Activated CD8-positive, alpha-beta T cell treated with anti-CD3 and anti-CD28 coated beads, Interleukin-2, amount 10 ng/mL, durations not matched to agents 7 days and 5 days (primary cell): ENCODE measurements at regions not wholly inside any gene's neighbourhood (a gene's known extent, or its start where the extent isn't known, plus 50 kb on each side); places are given as distances from the start of the nearest gene placed in this dataset.

Experiments
- ATAC-seq: fragments of 150-1000 bp; cut with Tn5 transposase; one replicate; pipeline ENCODE4 v1.10.0; 2021; ENCODE audit warnings: moderate library complexity
- CTCF ChIA-PET: fragments of 350-600 bp; sonication (Branson Sonifier 250); formaldehyde crosslinking; loops from one replicate; lab custom pipeline; 2021; ENCODE audit warnings: antibody characterized with exemption; lab: Charles Lee
- POLR2A ChIA-PET: fragments of 350-600 bp; sonication (Branson Sonifier 250); formaldehyde crosslinking; loops from one replicate; lab custom pipeline; 2021; ENCODE audit warnings: antibody characterized with exemption; lab: Charles Lee
- DNase-seq: peaks from one replicate; pipeline ENCODE4 v3.0.0-alpha.2; 2020
- H3K27ac Mint-ChIP-seq: one replicate; pipeline ENCODE4 v1.8.0; 2021; ENCODE audit warnings: mild to moderate bottlenecking, mixed read lengths
- H3K27me3 Mint-ChIP-seq: one replicate; pipeline ENCODE4 v1.8.0; 2021; ENCODE audit warnings: low read depth, mixed read lengths
- H3K36me3 Mint-ChIP-seq: one replicate; pipeline ENCODE4 v1.8.0; 2021; ENCODE audit warnings: low read depth, mixed read lengths
- H3K4me1 Mint-ChIP-seq: one replicate; pipeline ENCODE4 v1.8.0; 2021; ENCODE audit warnings: low read depth, mixed read lengths
- H3K4me3 Mint-ChIP-seq: one replicate; pipeline ENCODE4 v1.8.0; 2021; ENCODE audit warnings: mild to moderate bottlenecking, mixed read lengths
- H3K9me3 Mint-ChIP-seq: one replicate; pipeline ENCODE4 v1.8.0; 2022; ENCODE audit warnings: mixed read lengths; ENCODE audit not compliant: insufficient read depth

DNA sequence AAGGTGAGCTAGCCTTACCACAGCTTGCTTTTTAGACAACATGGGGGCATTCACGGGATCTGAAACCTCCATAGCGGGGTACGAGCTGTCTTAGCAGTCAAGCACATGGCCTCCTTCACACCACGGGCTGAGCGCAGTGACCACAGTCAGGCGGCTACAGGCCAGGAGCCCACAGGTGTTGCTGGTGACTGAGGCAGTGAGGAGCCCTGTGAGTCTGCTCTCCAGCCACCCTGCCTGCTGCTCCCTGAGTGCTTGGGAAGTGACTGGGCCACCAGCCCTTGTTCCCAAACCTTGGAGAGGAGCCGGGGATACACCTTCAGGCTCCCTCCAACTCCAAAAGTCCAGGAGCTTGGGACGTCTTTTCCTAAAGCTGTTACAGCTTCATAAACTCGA is 418.1 kb upstream of the MYT1L start:
- Mint-ChIP-seq H3K36me3 (no peaks in the 10 kb centered on the region), H3K27me3 (no peaks in the 10 kb centered on the region), H3K4me1 (no peaks in the 10 kb centered on the region), H3K4me3 (no peak overlapping the region), H3K9me3 (peaks cover 10% of the 10 kb centered on the region), H3K27ac (no peak overlapping the region)
- no peak for DNase-seq
- ChIA-PET CTCF (no interaction called here), POLR2A (no interaction called here)
- ATAC-seq = no peak

DNA sequence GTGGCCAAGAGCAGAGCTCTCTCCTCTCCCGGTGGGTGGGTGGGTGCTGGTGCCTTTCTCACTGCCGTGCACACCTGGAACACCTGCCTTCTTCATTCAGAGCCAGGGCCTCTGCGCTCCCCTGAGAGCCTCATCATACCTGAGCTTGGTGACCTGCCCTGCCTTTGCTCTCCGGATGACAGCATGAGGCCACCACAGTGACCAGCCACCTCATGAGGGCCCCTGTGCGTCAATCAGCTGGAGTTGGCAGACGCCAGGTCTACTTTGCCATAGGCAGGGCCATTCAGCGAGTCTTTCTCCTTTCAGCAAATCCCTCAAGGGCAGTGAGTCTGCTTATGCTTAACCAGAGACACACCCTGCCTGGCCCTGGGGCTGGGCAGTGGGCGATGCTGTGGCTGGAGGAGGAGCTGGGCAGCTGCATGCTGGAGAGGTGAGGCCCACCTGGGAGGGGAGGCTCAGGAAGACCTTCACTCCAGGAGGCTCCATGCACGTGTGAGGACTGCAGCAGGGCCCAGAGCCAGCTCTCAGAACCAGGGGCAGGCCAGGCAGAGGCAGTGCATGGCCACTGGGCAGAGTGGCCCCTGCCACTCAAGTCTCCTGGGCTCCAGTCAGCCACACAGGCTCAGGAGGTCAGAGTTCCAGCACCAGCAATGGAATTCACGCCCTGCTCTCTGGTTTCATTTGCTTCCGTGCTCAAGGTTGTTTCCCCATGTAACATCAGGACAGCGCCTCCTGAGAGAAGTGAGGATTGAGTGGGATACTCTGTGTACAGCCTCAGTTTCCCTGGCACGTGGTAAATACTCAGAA is 417.5 kb upstream of the MYT1L start:
- no peaks in the 10 kb centered on the region for H3K36me3 Mint-ChIP-seq
- CTCF ChIA-PET = no interaction called here
- POLR2A ChIA-PET = no interaction called here
- no peaks in the 10 kb centered on the region for H3K27me3 Mint-ChIP-seq
- DNase-seq (no peak), ATAC-seq (no peak)
- peaks cover 10% of the 10 kb centered on the region for H3K9me3 Mint-ChIP-seq
- no peaks in the 10 kb centered on the region for H3K4me1 Mint-ChIP-seq
- H3K27ac Mint-ChIP-seq = no peak overlapping the region
- H3K4me3 Mint-ChIP-seq = no peak overlapping the region

DNA sequence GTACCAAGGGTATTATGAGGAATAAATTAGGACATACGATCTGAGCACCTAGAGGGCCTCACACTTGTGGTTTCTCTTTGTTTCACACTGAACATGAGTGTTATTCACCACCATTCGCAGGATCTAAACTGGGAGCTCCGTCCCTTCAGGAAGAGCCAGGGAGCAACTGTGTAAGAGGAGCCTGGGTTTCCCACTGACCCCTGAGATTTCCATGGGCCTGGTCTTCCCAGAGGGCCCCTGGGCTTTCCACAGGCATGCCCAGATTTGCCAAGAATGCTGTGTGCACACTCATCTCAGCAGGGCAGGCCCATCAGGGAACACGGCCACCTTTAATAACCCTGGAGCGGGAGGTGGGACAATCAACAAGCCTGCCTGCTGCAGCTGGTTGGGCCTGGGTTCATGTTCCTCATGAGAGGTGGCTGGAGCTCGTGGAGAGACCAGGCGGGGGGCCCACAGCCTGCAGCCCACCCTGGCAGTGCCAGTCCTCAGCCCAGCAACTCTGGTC is 416.8 kb upstream of the MYT1L start:
- H3K36me3 Mint-ChIP-seq = no peaks in the 10 kb centered on the region
- ATAC-seq (no peak), DNase-seq (no peak)
- no peaks in the 10 kb centered on the region for H3K27me3 Mint-ChIP-seq
- CTCF ChIA-PET = no interaction called here
- H3K9me3 Mint-ChIP-seq = peaks cover 10% of the 10 kb centered on the region
- no peak overlapping the region for H3K27ac Mint-ChIP-seq
- H3K4me1 Mint-ChIP-seq = no peaks in the 10 kb centered on the region
- no peak overlapping the region for H3K4me3 Mint-ChIP-seq
- POLR2A ChIA-PET = no interaction called here

DNA sequence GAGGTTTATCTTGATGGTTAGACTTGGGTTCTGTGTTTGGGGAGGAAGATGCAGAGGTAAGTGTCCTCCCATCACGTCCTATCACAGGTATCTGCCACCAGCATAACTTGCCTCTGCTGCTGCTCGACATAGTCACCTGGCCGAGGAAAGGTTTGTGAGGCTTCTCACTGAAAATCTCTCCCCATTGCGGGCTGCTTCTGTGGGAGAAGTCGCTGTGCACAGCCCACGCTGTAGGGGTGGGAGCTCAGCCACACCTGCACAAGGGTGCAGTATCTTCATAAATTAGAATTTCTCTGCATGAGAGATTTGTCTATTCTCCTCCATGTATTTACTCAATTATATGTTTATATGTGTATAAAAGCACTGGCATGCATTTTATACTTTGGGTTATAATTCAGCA is 415.7 kb upstream of the MYT1L start:
- H3K27ac Mint-ChIP-seq = no peak overlapping the region
- no peaks in the 10 kb centered on the region for H3K27me3 Mint-ChIP-seq
- ATAC-seq (no peak), DNase-seq (no peak)
- H3K9me3 Mint-ChIP-seq = peaks cover 9% of the 10 kb centered on the region
- H3K4me3 Mint-ChIP-seq = no peak overlapping the region
- no peaks in the 10 kb centered on the region for H3K4me1 Mint-ChIP-seq
- POLR2A ChIA-PET = no interaction called here
- CTCF ChIA-PET = no interaction called here
- no peaks in the 10 kb centered on the region for H3K36me3 Mint-ChIP-seq

DNA sequence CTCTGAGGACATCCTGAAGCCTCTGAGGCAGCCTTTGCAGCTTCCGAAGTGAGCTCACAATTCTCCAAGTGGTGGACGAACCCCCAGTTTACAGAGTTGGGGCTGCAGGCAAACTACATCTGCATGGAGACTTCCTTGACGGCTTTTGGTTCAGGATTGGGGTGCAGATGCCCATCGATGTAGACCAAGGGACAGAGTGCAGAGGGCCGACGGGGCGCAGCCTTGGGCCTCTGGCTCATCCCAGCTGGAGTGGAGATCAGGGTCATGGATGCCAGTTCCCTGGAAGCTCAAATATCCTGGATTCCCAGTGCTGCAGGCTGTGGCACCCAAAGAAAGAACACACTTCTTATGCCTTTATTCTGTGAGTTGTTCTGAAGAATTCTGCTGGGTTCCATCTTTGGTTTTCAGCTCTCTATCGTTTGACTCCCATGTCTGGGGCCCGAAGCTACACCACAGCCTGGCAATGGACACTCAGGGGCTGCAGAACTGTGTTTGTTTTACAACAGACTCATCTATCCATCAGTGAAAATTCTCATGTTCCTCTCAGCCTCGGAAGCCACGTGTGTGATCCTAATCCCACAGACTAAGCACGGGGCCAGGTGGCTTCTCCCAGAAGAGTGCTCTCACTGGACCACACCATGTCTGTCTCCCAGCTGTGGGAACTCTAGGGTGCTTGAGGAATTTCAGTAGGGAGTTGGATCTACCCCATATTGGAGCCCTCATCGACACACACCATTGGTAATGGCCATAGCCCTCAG is 414.1 kb upstream of the MYT1L start:
- H3K4me3 Mint-ChIP-seq = no peak overlapping the region
- ATAC-seq (no peak), DNase-seq (no peak)
- no peaks in the 10 kb centered on the region for H3K9me3 Mint-ChIP-seq
- no peaks in the 10 kb centered on the region for H3K4me1 Mint-ChIP-seq
- no peaks in the 10 kb centered on the region for H3K36me3 Mint-ChIP-seq
- no peak overlapping the region for H3K27ac Mint-ChIP-seq
- ChIA-PET CTCF (no interaction called here), POLR2A (no interaction called here)
- H3K27me3 Mint-ChIP-seq = no peaks in the 10 kb centered on the region

DNA sequence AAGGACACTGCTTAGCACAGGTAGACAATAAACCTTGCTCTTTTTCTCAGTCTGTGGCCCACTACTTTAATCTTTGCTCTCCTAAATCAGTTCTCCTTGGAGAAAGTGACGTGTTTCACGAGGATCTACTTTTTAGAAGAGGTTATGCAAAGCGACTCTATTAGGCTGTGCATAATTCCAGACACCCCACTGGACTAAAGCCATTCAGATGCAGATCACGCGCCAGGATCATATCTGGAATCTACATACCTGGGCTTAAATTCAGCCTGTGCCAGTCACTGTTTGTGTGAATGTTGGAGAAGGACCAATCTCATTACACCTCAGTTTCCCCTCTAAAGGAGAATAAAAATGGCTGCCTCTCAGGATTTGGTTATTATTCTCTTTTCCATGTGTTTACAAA is 413.0 kb upstream of the MYT1L start:
- DNase-seq (no peak), ATAC-seq (no peak)
- Mint-ChIP-seq H3K27me3 (no peaks in the 10 kb centered on the region), H3K27ac (no peak overlapping the region), H3K36me3 (no peaks in the 10 kb centered on the region), H3K4me3 (no peak overlapping the region), H3K9me3 (no peaks in the 10 kb centered on the region), H3K4me1 (no peaks in the 10 kb centered on the region)
- ChIA-PET CTCF (no interaction called here), POLR2A (no interaction called here)

DNA sequence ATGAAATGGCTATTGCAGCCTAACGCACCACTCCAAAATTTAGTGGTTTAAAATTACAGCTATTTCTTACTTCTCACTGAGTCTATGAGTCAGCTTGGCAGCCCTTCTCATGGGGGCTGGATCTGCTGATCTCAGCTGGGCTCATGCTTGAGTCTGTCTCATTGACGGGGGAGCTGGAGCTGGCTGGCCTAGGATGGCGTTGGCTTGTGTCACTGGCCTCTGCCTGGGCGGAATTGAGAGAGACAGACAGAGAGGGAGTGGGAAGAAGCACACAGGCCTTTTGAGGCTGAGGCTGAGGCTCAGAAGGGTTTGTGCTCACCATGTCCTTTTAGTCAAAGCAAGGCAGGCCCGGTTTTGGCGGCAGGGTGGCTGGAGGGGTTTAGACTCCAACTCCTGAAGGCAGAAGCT is 412.1 kb upstream of the MYT1L start:
- Mint-ChIP-seq H3K9me3 (no peaks in the 10 kb centered on the region), H3K36me3 (no peaks in the 10 kb centered on the region), H3K27me3 (no peaks in the 10 kb centered on the region), H3K4me1 (no peaks in the 10 kb centered on the region), H3K27ac (no peak overlapping the region), H3K4me3 (no peak overlapping the region)
- DNase-seq = no peak
- CTCF ChIA-PET = no interaction called here
- ATAC-seq = no peak
- POLR2A ChIA-PET = no interaction called here

DNA sequence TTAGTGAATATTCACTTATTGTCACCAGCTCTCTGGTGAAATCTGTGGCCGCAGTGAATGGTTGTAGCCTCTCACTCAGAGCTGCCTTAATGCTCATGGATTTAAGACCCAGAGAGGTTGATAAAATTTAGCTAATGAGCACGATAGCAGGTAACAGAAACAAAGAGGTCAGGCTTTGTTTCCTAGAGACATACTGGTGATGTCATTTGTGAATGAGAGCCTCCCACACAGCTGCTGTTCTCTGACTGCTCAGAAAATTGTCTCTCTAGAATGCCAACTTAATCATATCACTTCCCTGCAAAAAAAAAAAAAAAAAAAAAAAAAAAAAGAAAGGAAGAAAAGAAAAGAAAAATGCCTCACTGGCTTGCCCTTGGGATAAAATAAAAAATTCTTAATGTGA is 411.7 kb upstream of the MYT1L start:
- ChIA-PET POLR2A (no interaction called here), CTCF (no interaction called here)
- Mint-ChIP-seq H3K27me3 (no peaks in the 10 kb centered on the region), H3K9me3 (no peaks in the 10 kb centered on the region), H3K36me3 (no peaks in the 10 kb centered on the region), H3K4me1 (no peaks in the 10 kb centered on the region), H3K4me3 (no peak overlapping the region), H3K27ac (no peak overlapping the region)
- ATAC-seq = no peak
- no peak for DNase-seq

DNA sequence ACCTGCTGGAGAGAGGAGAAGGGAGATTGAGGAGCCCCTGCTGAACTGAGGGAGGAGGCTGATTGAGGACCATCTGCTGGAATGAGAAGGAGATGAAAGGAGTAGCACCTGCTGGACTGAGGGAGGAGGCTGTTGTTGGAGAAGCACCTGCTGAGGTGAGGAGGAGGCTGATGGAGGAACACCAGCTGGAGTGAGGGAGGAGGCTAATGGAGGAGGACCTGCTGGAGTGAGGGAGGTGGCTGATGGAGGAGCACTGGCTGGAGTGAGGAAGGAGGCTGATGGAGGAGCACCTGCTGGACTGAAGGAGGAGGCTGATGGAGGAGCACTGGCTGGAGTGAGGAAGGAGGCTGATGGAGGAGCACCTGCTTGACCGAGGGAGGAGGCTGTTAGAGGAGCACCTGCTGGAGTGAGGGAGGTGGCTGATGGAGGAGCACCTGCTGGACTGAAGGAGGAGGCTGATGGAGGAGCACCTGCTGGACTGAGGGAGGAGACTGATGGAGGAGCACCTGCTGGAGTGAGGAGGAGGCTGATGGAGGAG is 409.2 kb upstream of the MYT1L start:
- ATAC-seq (no peak), DNase-seq (no peak)
- Mint-ChIP-seq H3K36me3 (no peaks in the 10 kb centered on the region), H3K27ac (peak overlapping the region; percentile 23), H3K4me3 (no peak overlapping the region), H3K9me3 (no peaks in the 10 kb centered on the region), H3K27me3 (no peaks in the 10 kb centered on the region), H3K4me1 (no peaks in the 10 kb centered on the region)
- CTCF ChIA-PET = no interaction called here
- POLR2A ChIA-PET = no interaction called here

DNA sequence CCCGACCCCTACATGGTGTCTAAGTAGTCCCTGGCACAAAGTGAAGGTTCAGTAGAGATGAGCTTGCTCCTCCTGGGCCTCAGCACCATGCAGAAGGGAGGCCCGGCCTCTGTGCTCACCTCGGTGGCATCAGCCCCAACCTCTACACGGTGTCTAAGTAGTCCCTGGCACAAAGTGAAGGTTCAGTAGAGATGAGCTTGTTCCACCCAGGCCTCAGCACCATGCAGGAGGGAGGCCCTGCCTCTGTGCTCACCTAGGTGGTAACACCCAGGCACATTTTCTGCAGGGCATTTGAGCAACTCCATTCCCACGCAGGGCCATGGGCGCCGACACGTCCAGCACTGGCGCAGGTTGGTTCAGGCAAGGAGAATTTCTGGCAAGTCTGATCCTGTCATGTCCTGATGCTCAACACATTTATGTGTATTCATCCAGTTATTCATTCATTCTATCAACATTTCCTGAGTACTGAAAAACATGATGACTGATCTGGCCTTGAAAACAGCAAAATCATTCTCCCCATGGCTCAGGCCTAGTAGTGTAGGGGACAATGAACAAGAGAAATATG is 408.2 kb upstream of the MYT1L start:
- H3K4me1 Mint-ChIP-seq = no peaks in the 10 kb centered on the region
- H3K9me3 Mint-ChIP-seq = no peaks in the 10 kb centered on the region
- H3K36me3 Mint-ChIP-seq = no peaks in the 10 kb centered on the region
- no peak overlapping the region for H3K4me3 Mint-ChIP-seq
- H3K27ac Mint-ChIP-seq = no peak overlapping the region
- H3K27me3 Mint-ChIP-seq = no peaks in the 10 kb centered on the region
- no peak for ATAC-seq
- CTCF ChIA-PET = no interaction called here
- POLR2A ChIA-PET = no interaction called here
- DNase-seq = no peak

DNA sequence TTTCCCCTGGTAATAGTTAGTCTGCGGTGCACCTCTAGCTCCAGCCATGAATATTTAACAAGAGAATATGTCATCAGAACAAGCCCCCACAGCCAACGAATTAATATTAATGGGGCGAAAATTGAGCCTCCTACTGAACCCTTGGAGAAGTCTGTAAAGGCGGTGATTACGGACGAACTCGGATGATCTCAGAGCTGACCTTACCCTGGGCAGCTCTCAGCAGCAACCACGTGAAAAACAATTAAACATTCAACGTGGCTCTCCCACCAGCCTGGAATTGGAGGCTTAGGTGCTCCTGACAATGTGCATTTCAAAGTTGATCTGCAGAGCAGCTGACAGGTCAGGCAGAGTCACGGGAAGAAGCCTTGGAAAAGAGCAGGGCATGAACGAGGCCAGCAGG is 407.6 kb upstream of the MYT1L start:
- DNase-seq (no peak), ATAC-seq (no peak)
- Mint-ChIP-seq H3K4me1 (no peaks in the 10 kb centered on the region), H3K36me3 (no peaks in the 10 kb centered on the region), H3K27me3 (no peaks in the 10 kb centered on the region), H3K9me3 (no peaks in the 10 kb centered on the region), H3K4me3 (no peak overlapping the region), H3K27ac (no peak overlapping the region)
- ChIA-PET POLR2A (no interaction called here), CTCF (no interaction called here)

DNA sequence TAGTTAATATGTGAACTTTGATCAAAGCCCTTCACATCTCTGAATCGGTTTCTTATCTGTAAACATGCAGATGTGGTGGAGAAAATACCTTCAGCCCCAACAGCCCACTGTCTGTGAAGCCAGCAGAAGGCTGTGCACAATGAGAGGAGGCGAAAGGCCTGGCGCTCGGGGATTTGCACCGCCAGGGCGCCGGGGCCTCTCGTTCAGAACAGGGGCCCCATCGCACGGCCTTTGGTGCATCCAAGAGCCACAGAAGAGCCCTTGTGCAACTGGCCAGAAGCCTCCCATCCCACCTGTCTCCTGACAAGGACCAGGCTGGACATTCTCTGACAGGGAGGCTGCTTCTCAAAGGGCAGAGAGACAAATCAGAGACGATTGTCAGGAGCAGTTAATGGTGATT is 407.2 kb upstream of the MYT1L start:
- Mint-ChIP-seq H3K27me3 (no peaks in the 10 kb centered on the region), H3K4me3 (no peak overlapping the region), H3K9me3 (no peaks in the 10 kb centered on the region), H3K27ac (no peak overlapping the region), H3K36me3 (no peaks in the 10 kb centered on the region), H3K4me1 (no peaks in the 10 kb centered on the region)
- DNase-seq (no peak), ATAC-seq (no peak)
- CTCF ChIA-PET = no interaction called here
- POLR2A ChIA-PET = no interaction called here
